HUES64 (cell line): ENCODE measurements at regions not wholly inside any gene's neighbourhood (a gene's known extent, or its start where the extent isn't known, plus 50 kb on each side); places are given as distances from the start of the nearest gene placed in this dataset.
"Not testable (repeated sequence)": the region's sequence is repeated elsewhere in the genome, so short reads cannot be mapped to it uniquely, and the experiment has no call there.

Experiments used
- H3K27ac ChIP-seq: 2 replicates; pipeline ENCODE4 v1.7.0; 2013; ENCODE audit warnings: low read depth, low read length, inconsistent platforms
- H3K27me3 ChIP-seq: 2 replicates; pipeline ENCODE4 v1.6.1; 2013; ENCODE audit warnings: mild to moderate bottlenecking, low read length; ENCODE audit not compliant: insufficient read depth
- H3K36me3 ChIP-seq: 2 replicates; pipeline ENCODE4 v1.6.1; 2013; ENCODE audit warnings: mild to moderate bottlenecking, low read length; ENCODE audit not compliant: insufficient read depth
- H3K4me1 ChIP-seq: 2 replicates; pipeline ENCODE4 v1.6.1; 2013; ENCODE audit warnings: mild to moderate bottlenecking, low read length, moderate library complexity; ENCODE audit not compliant: insufficient read depth
- H3K4me3 ChIP-seq: 2 replicates; pipeline ENCODE4 v1.5.1; 2013; ENCODE audit warnings: mild to moderate bottlenecking, low read length, moderate library complexity
- H3K9ac ChIP-seq: 2 replicates; pipeline ENCODE4 v1.6.1; 2013; ENCODE audit warnings: mild to moderate bottlenecking, low read depth, low read length
- H3K9me3 ChIP-seq: 2 replicates; pipeline ENCODE4 v1.6.1; 2013; ENCODE audit warnings: low read depth, low read length; ENCODE audit not compliant: insufficient read depth
- WGBS: fragments of 150-250, 120-280 bp; methylation state at CpG from one replicate; pipeline ENCODE4 v1.1.7; 2013; ENCODE audit warnings: missing lambda C conversion rate; 5-methylcytosine and 5-hydroxymethylcytosine counted together

DNA sequence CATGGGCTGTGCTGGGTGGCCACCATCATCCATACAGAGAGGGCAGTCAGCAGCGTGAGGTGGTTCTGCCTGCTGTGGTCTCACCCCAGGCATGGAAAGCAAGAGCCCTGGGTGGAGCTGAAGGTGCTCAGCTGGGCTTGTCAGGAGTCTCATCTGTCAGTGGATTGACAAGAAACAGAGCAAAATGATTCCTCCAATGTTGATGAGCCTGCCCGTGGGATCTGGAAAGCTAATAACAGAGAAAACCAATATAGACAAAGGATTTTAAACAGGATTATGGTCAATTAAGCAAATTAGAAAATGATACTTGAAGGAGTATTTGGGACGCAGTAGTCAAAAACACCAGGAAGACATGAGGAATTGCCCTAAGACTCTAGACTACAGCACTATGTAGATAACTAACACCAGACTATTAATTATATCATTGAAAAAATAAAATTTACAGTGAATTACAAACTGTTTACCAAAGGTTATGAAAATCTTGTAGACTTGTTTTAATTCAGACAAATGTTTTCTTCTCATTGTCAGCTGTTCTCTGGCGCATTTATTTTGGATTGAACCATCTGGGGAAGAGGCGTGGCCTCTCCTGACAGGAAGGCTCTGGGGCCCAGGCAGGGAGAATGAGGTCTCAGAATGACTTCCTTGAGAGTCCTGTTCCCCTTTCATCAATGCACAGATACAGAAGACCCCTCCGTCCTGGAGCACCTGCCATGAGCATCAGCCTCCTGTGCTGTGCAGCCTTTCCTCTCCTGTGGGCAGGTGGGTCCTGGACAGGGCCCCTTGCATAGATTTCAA, 211.2 kb upstream of the PRSS58 start:
- 91% methylated on average over 6 of the region's 6 CpGs for WGBS

DNA sequence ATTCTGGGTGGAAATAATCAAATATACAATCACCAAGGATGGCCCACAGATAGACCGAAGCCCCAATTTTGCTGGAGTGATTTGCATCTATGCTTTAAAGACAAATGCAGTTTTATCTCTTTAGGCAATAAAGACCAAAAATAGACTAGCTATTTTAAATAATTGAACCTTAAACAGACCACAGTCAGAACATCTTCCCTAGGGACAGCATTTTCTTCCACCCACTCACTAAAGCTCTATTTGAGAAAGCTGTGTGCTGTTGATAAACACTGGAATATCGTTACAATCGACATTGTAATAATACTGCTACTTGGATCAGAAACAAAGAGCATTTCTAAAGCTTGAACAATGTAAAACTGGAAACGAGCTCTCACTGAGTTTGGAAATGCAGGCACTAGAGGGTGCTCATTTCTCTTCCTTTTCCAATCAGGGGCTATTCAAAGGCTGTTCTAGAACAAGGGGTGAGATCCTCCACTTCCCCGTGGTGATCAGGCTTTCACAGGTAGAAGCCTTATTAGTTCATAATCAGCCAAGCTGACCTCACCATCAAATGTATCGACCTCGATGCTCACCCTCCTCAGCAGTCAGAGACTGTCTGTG, 209.3 kb upstream of the PRSS58 start:
- H3K36me3 ChIP-seq, H3K4me3 ChIP-seq, H3K27ac ChIP-seq, H3K9me3 ChIP-seq, H3K9ac ChIP-seq, H3K27me3 ChIP-seq, H3K4me1 ChIP-seq: not testable (repeated sequence)
- WGBS: 96% methylated on average over 5 of the region's 7 CpGs

More for the DNA sequence above, 211.2 kb upstream of the PRSS58 start:
- no peaks in the 10 kb centered on the region for H3K27me3 ChIP-seq
- H3K4me3 ChIP-seq: no peak overlapping the region
- H3K9ac ChIP-seq: no peak overlapping the region
- H3K27ac ChIP-seq: no peak overlapping the region
- H3K36me3 ChIP-seq: no peaks in the 10 kb centered on the region
- no peaks in the 10 kb centered on the region for H3K9me3 ChIP-seq
- no peaks in the 10 kb centered on the region for H3K4me1 ChIP-seq

DNA sequence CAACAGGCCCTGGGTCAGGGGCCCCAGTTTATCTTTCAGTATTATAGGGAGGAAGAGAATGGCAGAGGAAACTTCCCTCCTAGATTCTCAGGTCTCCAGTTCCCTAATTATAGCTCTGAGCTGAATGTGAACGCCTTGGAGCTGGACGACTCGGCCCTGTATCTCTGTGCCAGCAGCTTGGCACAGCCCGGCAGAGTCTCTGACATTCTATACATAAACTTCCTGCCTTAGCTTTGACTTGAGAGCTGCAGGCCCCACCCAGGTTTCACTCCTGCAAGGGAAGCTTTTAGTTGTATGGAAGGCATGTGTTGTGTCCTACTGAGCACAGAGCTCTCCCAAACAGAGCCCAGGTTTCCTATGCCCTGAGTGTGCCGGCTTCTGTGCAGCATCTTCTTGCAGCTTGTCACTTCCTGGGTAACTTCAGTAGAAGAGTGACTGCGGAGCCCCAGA, 205.6 kb upstream of the PRSS58 start:
- H3K27me3 ChIP-seq: no peaks in the 10 kb centered on the region
- no peak overlapping the region for H3K9ac ChIP-seq
- no peak overlapping the region for H3K4me3 ChIP-seq
- peaks cover 4% of the 10 kb centered on the region for H3K4me1 ChIP-seq
- no peaks in the 10 kb centered on the region for H3K9me3 ChIP-seq
- WGBS: 87% methylated on average over 6 of the region's 6 CpGs
- no peaks in the 10 kb centered on the region for H3K36me3 ChIP-seq
- H3K27ac ChIP-seq: no peak overlapping the region

DNA sequence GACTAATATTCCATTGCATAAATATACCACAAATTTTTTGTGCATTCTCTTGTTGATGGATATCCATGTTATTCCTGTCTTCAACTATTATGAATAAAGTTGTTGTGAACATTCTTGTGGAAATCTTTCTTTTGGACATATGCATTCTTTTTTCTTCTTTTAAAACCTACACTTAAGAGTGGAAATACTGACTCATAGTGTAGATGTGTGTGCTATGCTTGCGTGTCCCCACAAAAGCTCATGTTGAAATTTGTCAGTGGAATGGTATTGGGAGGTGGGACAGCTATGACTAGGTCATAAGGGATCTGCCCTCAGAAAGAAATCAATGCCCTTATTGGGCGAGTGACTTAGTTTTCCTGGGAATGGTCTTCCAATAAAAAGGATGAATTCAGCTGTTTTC, 203.6 kb upstream of the PRSS58 start:
- no peaks in the 10 kb centered on the region for H3K27me3 ChIP-seq
- H3K9me3 ChIP-seq: no peaks in the 10 kb centered on the region
- WGBS: 84% methylated on average over 2 of the region's 2 CpGs
- no peak overlapping the region for H3K27ac ChIP-seq
- peaks cover 4% of the 10 kb centered on the region for H3K4me1 ChIP-seq
- no peaks in the 10 kb centered on the region for H3K36me3 ChIP-seq
- H3K9ac ChIP-seq: no peak overlapping the region
- no peak overlapping the region for H3K4me3 ChIP-seq

DNA sequence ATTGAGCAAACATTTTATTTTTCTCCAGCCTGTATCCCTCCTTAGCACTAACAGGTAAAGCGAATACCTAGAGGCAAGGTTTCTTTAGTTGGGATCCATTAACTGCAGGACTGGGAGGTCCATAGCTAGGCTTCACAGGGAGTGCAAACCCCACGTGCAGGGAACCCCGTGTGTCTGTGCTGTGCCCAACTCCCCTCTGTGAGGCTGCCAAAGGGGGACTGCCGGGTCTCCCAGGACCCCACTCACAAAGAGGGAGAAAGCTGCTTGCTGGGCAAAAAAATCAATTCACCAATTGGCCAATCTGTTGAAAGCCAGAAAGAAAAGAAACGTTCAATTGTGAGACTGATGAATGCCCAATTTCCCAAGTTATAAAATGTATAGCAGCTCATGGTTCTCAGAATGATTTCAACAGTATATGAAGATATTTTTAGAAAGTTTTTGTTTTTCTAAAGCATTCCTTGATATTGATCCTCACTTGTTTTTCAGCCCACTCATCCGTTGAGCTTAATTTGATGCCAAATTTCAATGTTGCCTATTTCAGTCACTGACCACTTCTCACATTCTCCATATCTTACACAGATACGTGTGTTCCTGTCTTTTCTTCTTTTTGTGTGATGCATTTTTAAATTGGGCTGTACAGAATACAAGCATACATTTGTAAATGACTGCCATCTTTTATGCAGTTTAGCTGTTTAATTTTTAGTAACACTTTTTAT, 202.7 kb upstream of the PRSS58 start:
- no peak overlapping the region for H3K27ac ChIP-seq
- 90% methylated on average over 6 of the region's 7 CpGs for WGBS
- no peaks in the 10 kb centered on the region for H3K9me3 ChIP-seq
- H3K4me1 ChIP-seq: peaks cover 4% of the 10 kb centered on the region
- H3K36me3 ChIP-seq: no peaks in the 10 kb centered on the region
- H3K9ac ChIP-seq: no peak overlapping the region
- H3K4me3 ChIP-seq: no peak overlapping the region
- no peaks in the 10 kb centered on the region for H3K27me3 ChIP-seq

DNA sequence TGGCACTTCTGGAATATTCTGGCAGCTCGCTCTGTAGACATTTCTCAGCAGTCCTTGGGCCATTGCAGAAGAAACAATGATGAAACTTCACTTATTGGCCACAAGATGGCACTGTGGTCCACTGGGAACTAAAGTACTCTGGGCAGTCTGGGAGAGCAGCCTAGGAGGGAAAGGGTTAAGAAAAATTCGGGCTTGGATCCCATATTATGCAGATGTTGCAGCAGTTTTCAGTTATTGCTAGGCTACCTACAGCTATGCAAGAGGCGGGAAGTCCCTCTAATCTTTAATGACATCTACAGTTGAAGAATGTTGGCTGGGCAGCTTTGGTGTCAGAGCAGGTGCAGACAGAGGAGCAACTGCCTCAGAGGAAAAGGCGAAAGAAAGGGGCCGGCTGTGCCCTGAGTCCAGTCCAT, 201.7 kb upstream of the PRSS58 start:
- no peaks in the 10 kb centered on the region for H3K27me3 ChIP-seq
- H3K9me3 ChIP-seq: no peaks in the 10 kb centered on the region
- no peak overlapping the region for H3K4me3 ChIP-seq
- WGBS: 40% methylated on average over 5 of the region's 5 CpGs
- no peak overlapping the region for H3K9ac ChIP-seq
- no peaks in the 10 kb centered on the region for H3K36me3 ChIP-seq
- peaks cover 4% of the 10 kb centered on the region for H3K4me1 ChIP-seq
- no peak overlapping the region for H3K27ac ChIP-seq

DNA sequence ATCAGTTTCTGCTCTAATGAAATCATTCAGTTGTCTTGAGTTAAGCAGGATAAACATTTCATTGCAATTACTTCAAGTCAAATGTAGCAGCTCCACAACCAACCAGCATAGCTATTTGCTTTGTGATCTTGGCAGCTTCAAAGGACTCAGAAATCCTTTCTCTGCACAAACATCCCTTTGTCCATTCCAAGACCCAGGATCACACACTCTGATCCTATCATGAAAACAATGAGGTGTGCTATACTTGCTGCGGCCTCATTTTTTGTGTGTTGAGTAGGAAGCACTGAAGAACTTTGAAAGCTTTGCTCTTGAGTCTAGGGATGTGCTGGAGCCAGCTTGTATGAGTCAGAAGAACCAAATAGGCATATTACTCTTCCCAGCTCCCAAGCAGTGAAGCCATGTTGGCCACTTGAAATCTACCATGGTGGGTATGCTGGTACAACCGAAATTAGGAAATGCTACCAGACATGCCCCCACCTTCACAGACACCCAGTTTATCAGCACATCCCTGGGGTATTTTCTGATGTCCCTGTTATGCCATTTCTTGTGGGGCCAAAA, 199.4 kb upstream of the PRSS58 start:
- Histone ChIP-seq H3K9ac (no peak overlapping the region), H3K27ac (no peak overlapping the region), H3K9me3 (no peaks in the 10 kb centered on the region), H3K36me3 (no peaks in the 10 kb centered on the region), H3K4me3 (no peak overlapping the region), H3K27me3 (no peaks in the 10 kb centered on the region), H3K4me1 (peaks cover 4% of the 10 kb centered on the region)
- WGBS: 89% methylated on average over 2 of the region's 2 CpGs

DNA sequence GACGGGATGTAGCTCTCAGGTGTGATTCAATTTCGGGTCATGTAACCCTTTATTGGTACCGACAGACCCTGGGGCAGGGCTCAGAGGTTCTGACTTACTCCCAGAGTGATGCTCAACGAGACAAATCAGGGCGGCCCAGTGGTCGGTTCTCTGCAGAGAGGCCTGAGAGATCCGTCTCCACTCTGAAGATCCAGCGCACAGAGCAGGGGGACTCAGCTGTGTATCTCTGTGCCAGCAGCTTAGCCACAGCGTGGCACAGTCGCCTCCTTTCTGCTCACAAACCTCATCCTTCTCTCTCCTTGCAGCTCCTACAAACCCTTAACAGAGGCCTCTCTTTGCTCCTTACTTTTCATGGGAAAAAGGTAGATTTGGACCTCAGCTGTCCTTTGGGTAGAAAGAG, 197.5 kb upstream of the PRSS58 start:
- Histone ChIP-seq H3K27ac (no peak overlapping the region), H3K36me3 (no peaks in the 10 kb centered on the region), H3K9me3 (no peaks in the 10 kb centered on the region), H3K4me3 (no peak overlapping the region), H3K27me3 (no peaks in the 10 kb centered on the region), H3K4me1 (peaks cover 4% of the 10 kb centered on the region; the same call in 1 of the 2 replicates), H3K9ac (no peak overlapping the region)
- WGBS: 95% methylated on average over 10 of the region's 10 CpGs

DNA sequence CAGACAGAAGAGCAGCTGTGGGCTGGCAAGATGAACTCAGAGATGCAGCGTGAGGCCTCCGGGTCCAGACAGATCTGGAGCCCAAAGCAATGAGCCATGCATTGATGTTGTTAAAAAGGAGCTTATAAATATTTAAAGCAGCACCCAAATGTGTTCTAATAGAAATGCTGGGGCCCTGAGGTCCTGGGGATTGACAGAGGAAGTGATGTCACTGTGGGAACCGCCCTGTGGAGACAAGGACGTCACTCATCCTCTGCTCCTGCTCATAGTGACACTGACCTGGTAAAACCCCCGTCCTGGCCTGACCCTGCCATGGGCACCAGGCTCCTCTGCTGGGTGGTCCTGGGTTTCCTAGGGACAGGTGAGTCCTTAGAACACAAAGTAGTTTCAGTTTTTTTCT, 197.0 kb upstream of the PRSS58 start:
- Histone ChIP-seq H3K27ac (no peak overlapping the region), H3K27me3 (no peaks in the 10 kb centered on the region), H3K4me3 (no peak overlapping the region), H3K4me1 (peaks cover under 1% of the 10 kb centered on the region; the same call in 1 of the 2 replicates), H3K9ac (no peak overlapping the region), H3K9me3 (no peaks in the 10 kb centered on the region), H3K36me3 (no peaks in the 10 kb centered on the region)
- WGBS: 91% methylated on average over 5 of the region's 5 CpGs

DNA sequence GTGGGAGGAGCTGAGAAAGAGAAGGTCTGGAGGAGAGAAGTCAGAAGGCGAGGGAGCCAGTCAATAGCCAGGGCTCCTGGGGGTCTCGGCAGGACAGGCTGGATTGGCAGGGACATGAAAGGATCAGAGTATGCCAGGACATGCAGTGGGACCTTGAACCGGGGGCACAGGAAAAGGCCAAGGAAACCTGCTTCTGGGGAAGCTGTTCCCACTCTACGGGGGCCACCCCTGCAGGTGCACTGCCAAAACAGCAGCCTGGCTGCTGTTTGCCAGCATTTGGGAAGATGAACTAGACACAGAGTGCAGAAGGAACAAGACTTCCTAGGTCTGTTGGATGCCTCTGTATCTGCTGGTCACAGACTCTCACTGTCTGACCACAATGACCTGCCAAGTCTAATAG, 194.9 kb upstream of the PRSS58 start:
- H3K27me3 ChIP-seq: no peaks in the 10 kb centered on the region
- H3K9me3 ChIP-seq: no peaks in the 10 kb centered on the region
- 90% methylated on average over 4 of the region's 4 CpGs for WGBS
- no peak overlapping the region for H3K9ac ChIP-seq
- H3K4me3 ChIP-seq: no peak overlapping the region
- no peaks in the 10 kb centered on the region for H3K4me1 ChIP-seq
- no peaks in the 10 kb centered on the region for H3K36me3 ChIP-seq
- H3K27ac ChIP-seq: no peak overlapping the region

DNA sequence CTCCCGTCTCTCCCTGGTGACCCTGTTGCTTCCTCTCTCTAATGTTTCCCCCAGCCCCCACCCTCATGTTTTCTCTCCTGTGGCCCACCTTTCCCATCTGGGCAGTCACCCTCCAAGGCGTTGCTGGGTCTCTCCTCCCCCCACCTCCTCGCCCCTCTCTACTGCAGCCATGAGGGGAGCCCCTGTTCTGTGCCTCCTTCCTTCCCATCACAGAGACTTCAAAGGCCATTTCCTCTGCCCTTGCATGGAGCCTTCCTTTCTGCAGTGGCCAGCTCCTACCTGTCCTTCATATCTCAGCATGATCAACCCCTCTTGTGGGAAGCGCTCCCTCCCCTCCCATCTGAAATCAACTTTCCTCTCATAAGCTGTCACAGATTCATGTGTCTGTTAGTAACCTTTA, 194.0 kb upstream of the PRSS58 start:
- Histone ChIP-seq H3K36me3 (no peaks in the 10 kb centered on the region), H3K4me1 (no peaks in the 10 kb centered on the region), H3K27me3 (no peaks in the 10 kb centered on the region), H3K4me3 (no peak overlapping the region), H3K9ac (no peak overlapping the region), H3K9me3 (no peaks in the 10 kb centered on the region), H3K27ac (no peak overlapping the region)
- WGBS: 86% methylated on average over 4 of the region's 4 CpGs
